ENCODE measurements at regions not wholly inside any gene's neighbourhood (a gene's known extent, or its start where the extent isn't known, plus 50 kb on each side); places are given as distances from the start of the nearest gene placed in this dataset.

DNA sequence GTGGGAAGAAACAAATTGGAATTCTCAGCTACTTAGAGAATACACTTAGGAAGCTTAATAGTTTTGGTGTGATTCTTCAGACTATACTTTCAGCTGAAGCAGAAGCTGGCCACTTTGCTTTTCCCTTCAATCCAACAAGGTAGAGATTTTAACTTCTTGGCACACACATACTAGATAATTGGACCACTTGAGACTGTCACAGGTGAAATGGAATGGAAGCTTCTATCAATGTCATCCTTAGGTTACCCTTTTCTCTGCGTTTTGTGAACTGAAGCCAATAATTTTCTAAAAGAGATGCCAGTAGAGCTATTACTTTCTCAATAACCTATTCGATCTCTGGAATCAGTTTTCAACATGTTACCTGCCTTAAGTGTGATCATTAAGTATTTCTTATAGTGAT is 405.3 kb downstream of the PCDH20 start:
- H3K4me3 ChIP-seq = no peak overlapping the region
- no peaks in the 10 kb centered on the region for H3F3A ChIP-seq (ENCODE audit: insufficient read depth, low read depth)
- H3K4me1 ChIP-seq (replicated peaks; ENCODE audit: insufficient read depth) = no peaks in the 10 kb centered on the region
- H3K27me3 ChIP-seq (ENCODE audit: insufficient read depth, low read depth) = no peaks in the 10 kb centered on the region
- ChIA-PET POLR2A (ENCODE audit: unreplicated experiment) (no interaction called here), CTCF (no interaction called here)
- no peak overlapping the region for H3K27ac ChIP-seq
- intact Hi-C loops (cut with micrococcal nuclease; ENCODE audit: unreplicated experiment) = no loop called here
- no peak for TF ChIP-seq EZH2 (IDR thresholded peaks at IDR 0.05; ENCODE audit: low read depth)
- TF ChIP-seq, protein P1, sequence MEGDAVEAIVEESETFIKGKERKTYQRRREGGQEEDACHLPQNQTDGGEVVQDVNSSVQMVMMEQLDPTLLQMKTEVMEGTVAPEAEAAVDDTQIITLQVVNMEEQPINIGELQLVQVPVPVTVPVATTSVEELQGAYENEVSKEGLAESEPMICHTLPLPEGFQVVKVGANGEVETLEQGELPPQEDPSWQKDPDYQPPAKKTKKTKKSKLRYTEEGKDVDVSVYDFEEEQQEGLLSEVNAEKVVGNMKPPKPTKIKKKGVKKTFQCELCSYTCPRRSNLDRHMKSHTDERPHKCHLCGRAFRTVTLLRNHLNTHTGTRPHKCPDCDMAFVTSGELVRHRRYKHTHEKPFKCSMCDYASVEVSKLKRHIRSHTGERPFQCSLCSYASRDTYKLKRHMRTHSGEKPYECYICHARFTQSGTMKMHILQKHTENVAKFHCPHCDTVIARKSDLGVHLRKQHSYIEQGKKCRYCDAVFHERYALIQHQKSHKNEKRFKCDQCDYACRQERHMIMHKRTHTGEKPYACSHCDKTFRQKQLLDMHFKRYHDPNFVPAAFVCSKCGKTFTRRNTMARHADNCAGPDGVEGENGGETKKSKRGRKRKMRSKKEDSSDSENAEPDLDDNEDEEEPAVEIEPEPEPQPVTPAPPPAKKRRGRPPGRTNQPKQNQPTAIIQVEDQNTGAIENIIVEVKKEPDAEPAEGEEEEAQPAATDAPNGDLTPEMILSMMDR (conservative IDR thresholded peaks at IDR 0.05) = no peak
- H4K20me1 ChIP-seq (ENCODE audit: insufficient read depth) = no peaks in the 10 kb centered on the region
- H3K36me3 ChIP-seq (ENCODE audit: low read depth) = no peaks in the 10 kb centered on the region
- H3K4me2 ChIP-seq = no peak overlapping the region
- no peaks in the 10 kb centered on the region for H3K9me3 ChIP-seq (ENCODE audit: insufficient read depth, low read depth)
- no peak overlapping the region for H2AFZ ChIP-seq
- H3K79me2 ChIP-seq (ENCODE audit: low read depth) = no peaks in the 10 kb centered on the region
- H3K9me2 ChIP-seq (ENCODE audit: insufficient read depth) = no peaks in the 10 kb centered on the region
- no TSS peak for BruUV-seq (replicated peaks)
- DNase-seq = no peak

DNA sequence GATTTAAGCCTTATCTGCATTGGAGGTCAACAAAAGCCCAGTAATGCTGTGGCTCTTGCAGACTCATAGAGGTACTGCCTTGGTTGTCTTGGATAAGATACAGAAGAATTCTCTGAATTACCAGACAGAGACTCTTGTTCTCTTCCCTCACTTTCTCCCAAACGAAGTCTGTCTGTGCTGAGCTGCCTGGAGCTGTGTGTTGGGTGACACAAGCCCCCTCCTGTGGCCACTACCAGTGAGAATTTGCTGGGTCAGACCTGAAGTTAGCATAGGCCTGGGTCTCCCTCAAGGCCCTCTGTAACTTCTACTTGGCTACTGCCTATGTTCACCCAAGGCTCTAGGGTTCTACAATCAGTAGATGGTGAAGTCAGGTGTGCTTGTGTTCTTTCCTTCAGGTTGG is 413.0 kb downstream of the PCDH20 start:
- H2AFZ ChIP-seq = no peak overlapping the region
- DNase-seq = no peak
- no peaks in the 10 kb centered on the region for H4K20me1 ChIP-seq (ENCODE audit: insufficient read depth)
- H3K27me3 ChIP-seq (ENCODE audit: insufficient read depth, low read depth) = no peaks in the 10 kb centered on the region
- H3K79me2 ChIP-seq (ENCODE audit: low read depth) = no peaks in the 10 kb centered on the region
- BruUV-seq (replicated peaks) = no TSS peak
- no peaks in the 10 kb centered on the region for H3F3A ChIP-seq (ENCODE audit: insufficient read depth, low read depth)
- no peaks in the 10 kb centered on the region for H3K4me1 ChIP-seq (replicated peaks; ENCODE audit: insufficient read depth)
- no peaks in the 10 kb centered on the region for H3K9me3 ChIP-seq (ENCODE audit: insufficient read depth, low read depth)
- H3K4me3 ChIP-seq = no peak overlapping the region
- H3K9me2 ChIP-seq (ENCODE audit: insufficient read depth) = no peaks in the 10 kb centered on the region
- H3K4me2 ChIP-seq = no peak overlapping the region
- ChIA-PET POLR2A (ENCODE audit: unreplicated experiment) (no interaction called here), CTCF (no interaction called here)
- TF ChIP-seq, protein P1 (conservative IDR thresholded peaks at IDR 0.05) = no peak
- no peaks in the 10 kb centered on the region for H3K36me3 ChIP-seq (ENCODE audit: low read depth)
- intact Hi-C loops (cut with micrococcal nuclease; ENCODE audit: unreplicated experiment) = no loop called here
- no peak overlapping the region for H3K27ac ChIP-seq

DNA sequence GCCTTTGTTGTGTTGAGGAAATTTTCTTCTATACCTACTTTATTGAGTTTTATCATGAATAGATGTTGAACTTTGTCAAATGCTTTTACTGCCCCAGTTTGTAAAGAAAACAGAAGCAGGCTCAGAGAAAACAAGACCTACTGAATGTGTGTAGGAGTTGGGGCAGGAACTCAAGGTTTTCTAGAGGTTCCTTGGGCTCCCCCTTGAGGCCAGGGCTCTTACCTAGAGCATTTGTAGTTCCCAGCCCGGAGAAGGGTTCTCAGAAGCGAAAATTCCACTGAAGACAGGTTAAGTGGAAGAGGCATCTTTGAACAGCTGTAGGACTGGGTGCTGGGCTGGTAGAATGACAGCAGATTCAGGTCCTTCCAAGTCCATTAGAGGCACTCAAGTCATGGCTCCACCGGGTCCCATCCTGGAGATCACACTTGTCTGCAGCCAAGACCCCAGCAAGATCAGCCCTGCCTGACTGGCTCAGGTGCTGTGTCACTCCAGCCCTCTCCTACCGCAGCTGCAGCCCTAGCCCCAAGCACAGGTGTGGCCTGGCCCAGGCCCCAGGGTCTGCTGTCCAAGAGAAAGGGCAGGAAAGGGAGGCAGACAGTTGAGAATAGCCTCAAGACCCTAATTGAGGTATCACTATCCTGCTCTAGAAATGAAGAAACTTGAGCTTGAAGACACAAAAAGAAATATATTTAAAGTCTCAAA is 425.5 kb downstream of the PCDH20 start:
- Histone ChIP-seq H3K4me3 (no peak overlapping the region), H3K27me3 (ENCODE audit: insufficient read depth, low read depth) (no peaks in the 10 kb centered on the region), H3K9me2 (ENCODE audit: insufficient read depth) (no peaks in the 10 kb centered on the region; the same call in 1 of the 2 replicates), H4K20me1 (ENCODE audit: insufficient read depth) (no peaks in the 10 kb centered on the region), H3K36me3 (ENCODE audit: low read depth) (no peaks in the 10 kb centered on the region), H3K4me1 (replicated peaks; ENCODE audit: insufficient read depth) (no peaks in the 10 kb centered on the region), H3K79me2 (ENCODE audit: low read depth) (no peaks in the 10 kb centered on the region), H3K27ac (no peak overlapping the region), H3K9me3 (ENCODE audit: insufficient read depth, low read depth) (no peaks in the 10 kb centered on the region), H3K4me2 (no peak overlapping the region), H3F3A (ENCODE audit: insufficient read depth, low read depth) (no peaks in the 10 kb centered on the region), H2AFZ (no peak overlapping the region)
- TF ChIP-seq EZH2 (IDR thresholded peaks at IDR 0.05; ENCODE audit: low read depth) = no peak
- TF ChIP-seq, protein P1 (conservative IDR thresholded peaks at IDR 0.05) = peak; percentile 26; the same call in 1 of the 2 replicates
- ChIA-PET CTCF (no interaction called here), POLR2A (ENCODE audit: unreplicated experiment) (no interaction called here)
- intact Hi-C loops (cut with micrococcal nuclease; ENCODE audit: unreplicated experiment) = no loop called here
- no TSS peak for BruUV-seq (replicated peaks)
- DNase-seq = peak in 1 of 2 experiments; percentile 14
